HG02970 (cell line): ENCODE measurements at regions not wholly inside any gene's neighbourhood (a gene's known extent, or its start where the extent isn't known, plus 50 kb on each side); places are given as distances from the start of the nearest gene placed in this dataset.

ENCODE experiments used
- ATAC-seq: cut with Tn5 transposase; IDR thresholded peaks from one replicate; pipeline ENCODE4 v1.9.1; 2021; ENCODE audit warnings: mild to moderate bottlenecking, moderate library complexity, moderate number of reproducible peaks; ENCODE audit not compliant: unreplicated experiment, low FRiP score

- ATAC-seq: no peak
Observed at GRCh38 chr12:84315926-84316325, 596.7 kb downstream of the SLC6A15 start.

GRCh38 chr12:84313323-84313675 is 599.3 kb downstream of the SLC6A15 start:
- no peak for ATAC-seq

- ATAC-seq: no peak
Observed at GRCh38 chr12:84308211-84308610, 604.4 kb downstream of the SLC6A15 start.

- no peak for ATAC-seq
Observed at GRCh38 chr12:84305144-84305543, 607.5 kb downstream of the SLC6A15 start.

- ATAC-seq: no peak
Observed at GRCh38 chr12:84294246-84294645, 618.4 kb downstream of the SLC6A15 start.

- ATAC-seq: no peak
Observed at GRCh38 chr12:84290168-84290567, 622.4 kb downstream of the SLC6A15 start.

- no peak for ATAC-seq
Observed at GRCh38 chr12:84277986-84278385, 634.6 kb downstream of the SLC6A15 start.

GRCh38 chr12:84276215-84276614 is 636.4 kb downstream of the SLC6A15 start:
- ATAC-seq: no peak

- ATAC-seq: no peak
Observed at GRCh38 chr12:84272324-84272723, 640.3 kb downstream of the SLC6A15 start.

GRCh38 chr12:84270470-84271140 is 642.0 kb downstream of the SLC6A15 start:
- ATAC-seq: no peak

- no peak for ATAC-seq
Observed at GRCh38 chr12:84247931-84248330, 664.7 kb downstream of the SLC6A15 start.

- ATAC-seq: no peak
Observed at GRCh38 chr12:84243686-84244085, 668.9 kb downstream of the SLC6A15 start.

GRCh38 chr12:84222841-84223240 is 689.8 kb downstream of the SLC6A15 start:
- ATAC-seq: no peak

GRCh38 chr12:84218406-84218805 is 694.2 kb downstream of the SLC6A15 start:
- ATAC-seq: no peak

- no peak for ATAC-seq
Observed at GRCh38 chr12:84201976-84202375, 710.6 kb downstream of the SLC6A15 start.

- ATAC-seq: no peak
Observed at GRCh38 chr12:84198294-84198946, 714.2 kb downstream of the SLC6A15 start.

- ATAC-seq: no peak
Observed at GRCh38 chr12:84191779-84192178, 720.8 kb downstream of the SLC6A15 start.

GRCh38 chr12:84186433-84186832 is 726.2 kb downstream of the SLC6A15 start:
- ATAC-seq: no peak

GRCh38 chr12:84183576-84183975 is 729.0 kb downstream of the SLC6A15 start:
- no peak for ATAC-seq

- no peak for ATAC-seq
Observed at GRCh38 chr12:84174115-84174514, 738.5 kb downstream of the SLC6A15 start.

GRCh38 chr12:84172823-84173424 is 739.7 kb downstream of the SLC6A15 start:
- ATAC-seq: no peak

GRCh38 chr12:84166812-84167211 is 745.8 kb downstream of the SLC6A15 start:
- ATAC-seq: no peak
